ENCODE measurements at regions not wholly inside any gene's neighbourhood (a gene's known extent, or its start where the extent isn't known, plus 50 kb on each side); places are given as distances from the start of the nearest gene placed in this dataset.

- H3K27ac ChIP-seq (ENCODE audit: low read length) = no peak overlapping the region
- H3K4me3 ChIP-seq (ENCODE audit: low read depth in 2 of 2, low read length in 2 of 2) = no peak overlapping the region
- no peaks in the 10 kb centered on the region for H3K27me3 ChIP-seq (ENCODE audit: control insufficient read depth, insufficient read depth, low read length)
- intact Hi-C loops (cut with micrococcal nuclease; ENCODE audit: unreplicated experiment) = no loop called here
- no peaks in the 10 kb centered on the region for H3K9me3 ChIP-seq (ENCODE audit: control insufficient read depth, insufficient read depth, low read depth, low read length)
- POLR2A ChIA-PET = interaction anchor here (0.7 kb wide), 1 partner anchor 109 kb away, joined by 5 read pairs; no protein-coding TSS in a partner anchor
- in situ Hi-C loops (cut with HindIII; ENCODE audit: low pct_unique_long_range_greater_than_20kb, low sequenced_read_pairs) = no loop called here
- no peaks in the 10 kb centered on the region for H3K36me3 ChIP-seq (ENCODE audit: control insufficient read depth, insufficient read depth, low read length)
- H3K4me1 ChIP-seq (ENCODE audit: control insufficient read depth, insufficient read depth, low read length) = no peaks in the 10 kb centered on the region
- CTCF ChIA-PET = no interaction called here
- DNase-seq (ENCODE audit: low read depth, low spot score) (no peak), ATAC-seq (no peak)
- no TSS peak for BruUV-seq (replicated peaks)
- no peak for TF ChIP-seq CTCF (IDR thresholded peaks at IDR 0.05)
- no peak for TF ChIP-seq POLR2AphosphoS5 (IDR thresholded peaks at IDR 0.05; ENCODE audit: low read depth, low read length)
- TF ChIP-seq SIN3A (IDR thresholded peaks at IDR 0.05; ENCODE audit: borderline replicate concordance, insufficient read depth, low read depth, low read length) = no peak
- TF ChIP-seq REST (IDR thresholded peaks at IDR 0.05; ENCODE audit: insufficient read depth in 1 of 2, low read depth in 2 of 2, low read length in 1 of 2) = no peak
- TF ChIP-seq TCF7L2 (IDR thresholded peaks at IDR 0.05; ENCODE audit: low read depth, low read length) = no peak
These were observed 348.5 kb downstream of the KCNJ2 start for GRCh38 chr17:70517816-70518215.

GRCh38 chr17:70519300-70519699, 350.0 kb downstream of the KCNJ2 start:
- Histone ChIP-seq H3K36me3 (ENCODE audit: control insufficient read depth, insufficient read depth, low read length) (no peaks in the 10 kb centered on the region), H3K4me3 (ENCODE audit: low read depth in 2 of 2, low read length in 2 of 2) (no peak overlapping the region), H3K4me1 (ENCODE audit: control insufficient read depth, insufficient read depth, low read length) (no peaks in the 10 kb centered on the region), H3K27ac (ENCODE audit: low read length) (no peak overlapping the region), H3K27me3 (ENCODE audit: control insufficient read depth, insufficient read depth, low read length) (no peaks in the 10 kb centered on the region), H3K9me3 (ENCODE audit: control insufficient read depth, insufficient read depth, low read depth, low read length) (no peaks in the 10 kb centered on the region)
- no peak for ATAC-seq
- in situ Hi-C loops (cut with HindIII; ENCODE audit: low pct_unique_long_range_greater_than_20kb, low sequenced_read_pairs) (no loop called here), intact Hi-C loops (cut with micrococcal nuclease; ENCODE audit: unreplicated experiment) (no loop called here)
- no peak for TF ChIP-seq REST (IDR thresholded peaks at IDR 0.05; ENCODE audit: insufficient read depth in 1 of 2, low read depth in 2 of 2, low read length in 1 of 2)
- TF ChIP-seq TCF7L2 (IDR thresholded peaks at IDR 0.05; ENCODE audit: low read depth, low read length) = no peak
- TF ChIP-seq CTCF (IDR thresholded peaks at IDR 0.05) = no peak
- no peak for TF ChIP-seq POLR2AphosphoS5 (IDR thresholded peaks at IDR 0.05; ENCODE audit: low read depth, low read length)
- no peak for TF ChIP-seq SIN3A (IDR thresholded peaks at IDR 0.05; ENCODE audit: borderline replicate concordance, insufficient read depth, low read depth, low read length)
- CTCF ChIA-PET = no interaction called here
- BruUV-seq (replicated peaks) = no TSS peak
- POLR2A ChIA-PET = no interaction called here
- no peak for DNase-seq (ENCODE audit: low read depth, low spot score)

Measured in Panc1 (cell line).